ENCODE measurements at regions not wholly inside any gene's neighbourhood (a gene's known extent, or its start where the extent isn't known, plus 50 kb on each side); places are given as distances from the start of the nearest gene placed in this dataset.

GRCh38 chr20:50310673-50311051 lies 120.0 kb downstream of the CEBPB start:
- Histone ChIP-seq H3K4ac (ENCODE audit: low read length) (no peak overlapping the region), H3K27ac (replicated peaks; ENCODE audit: low read length) (no peak overlapping the region), H3K4me1 (ENCODE audit: control insufficient read depth in 2 of 2, insufficient read depth in 1 of 2, low read depth in 1 of 2, low read length in 2 of 2) (peaks cover 7 to 17% of the 10 kb centered on the region in 2 donors), H3K23ac (ENCODE audit: low read depth, low read length, poor library complexity) (no peak overlapping the region), H3K36me3 (replicated peaks in 1 of 2; ENCODE audit: control insufficient read depth in 2 of 2, insufficient read depth in 2 of 2, low read length in 2 of 2) (no peaks in the 10 kb centered on the region), H2AK5ac (ENCODE audit: low read depth, low read length) (no peak overlapping the region), H2BK12ac (ENCODE audit: low read length) (no peak overlapping the region), H4K91ac (ENCODE audit: low read depth, low read length, poor library complexity) (no peak overlapping the region), H3K79me1 (ENCODE audit: low read depth, low read length) (no peaks in the 10 kb centered on the region), H2AFZ (ENCODE audit: low read length) (no peak overlapping the region), H3K4me3 (ENCODE audit: low read length in 2 of 2) (no peak overlapping the region), H2BK120ac (ENCODE audit: low read depth, low read length) (no peak overlapping the region), H4K8ac (ENCODE audit: low read depth, low read length) (no peak overlapping the region), H2BK5ac (ENCODE audit: low read length) (no peak overlapping the region), H2BK15ac (ENCODE audit: low read length) (no peak overlapping the region), H3K9me3 (replicated peaks in 1 of 2; ENCODE audit: control insufficient read depth in 2 of 2, insufficient read depth in 1 of 2, low read depth in 1 of 2, low read length in 2 of 2) (no peaks in the 10 kb centered on the region), H3K14ac (ENCODE audit: low read length) (no peak overlapping the region), H3K27me3 (ENCODE audit: control insufficient read depth in 3 of 3, insufficient read depth in 3 of 3, low read depth in 1 of 3, low read length in 3 of 3) (peaks cover 0 to 13% (median 0%) of the 10 kb centered on the region in 3 experiments), H3K4me2 (ENCODE audit: insufficient read depth, low read length, poor library complexity, severe bottlenecking) (no peak overlapping the region), H3K18ac (ENCODE audit: low read length) (no peak overlapping the region), H3K9ac (ENCODE audit: low read depth, low read length, poor library complexity) (no peak overlapping the region)
- WGBS, 2 donors (ENCODE audit: extremely low coverage in 2 of 2, insufficient read length in 2 of 2, insufficient replicate concordance in 1 of 2) = no CpG with 5 or more reads among the region's 10 CpGs
- DNase-seq (ENCODE audit: low spot score) = no peak

DNA sequence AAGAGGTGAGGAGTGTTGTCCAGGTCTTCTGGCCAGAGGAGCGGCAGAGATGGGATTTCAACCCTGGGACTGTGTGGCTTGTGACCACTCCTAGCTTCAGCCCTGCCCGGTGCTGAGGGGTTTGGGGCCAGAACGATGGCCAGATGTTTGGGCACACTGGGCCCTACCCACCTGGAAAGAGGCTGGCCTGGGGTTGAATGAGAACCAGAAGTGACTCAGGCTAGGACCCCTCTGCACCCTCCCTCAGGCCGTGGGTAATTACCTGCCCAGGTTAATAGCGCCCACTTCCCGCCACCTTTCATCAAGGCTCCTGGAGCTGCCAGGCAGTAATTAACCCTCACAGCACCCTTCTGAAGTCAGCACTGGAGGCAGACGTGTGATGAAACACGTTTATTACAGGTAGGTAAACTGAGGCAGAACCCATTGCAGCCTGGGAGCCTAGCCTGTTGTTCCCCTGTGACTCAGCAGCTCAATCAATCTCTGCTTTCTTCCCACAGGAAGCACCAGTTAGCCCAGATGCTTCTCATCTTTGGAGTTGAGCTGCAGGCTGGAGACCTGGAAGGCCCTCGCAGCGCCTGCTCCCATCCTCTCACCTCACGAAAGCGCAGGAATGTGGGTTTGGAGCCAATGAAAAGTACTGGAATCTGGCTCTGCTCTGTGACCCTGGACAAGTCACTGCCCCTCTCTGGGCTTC lies 120.8 kb downstream of the CEBPB start:
- Histone ChIP-seq H3K27me3 (ENCODE audit: control insufficient read depth in 3 of 3, insufficient read depth in 3 of 3, low read depth in 1 of 3, low read length in 3 of 3) (peaks cover 0 to 14% (median 0%) of the 10 kb centered on the region in 3 experiments), H2BK15ac (ENCODE audit: low read length) (no peak overlapping the region), H3K4me1 (ENCODE audit: control insufficient read depth in 2 of 2, insufficient read depth in 1 of 2, low read depth in 1 of 2, low read length in 2 of 2) (peaks cover 7 to 12% of the 10 kb centered on the region in 2 donors), H2BK12ac (ENCODE audit: low read length) (no peak overlapping the region), H2BK120ac (ENCODE audit: low read depth, low read length) (no peak overlapping the region), H2AK5ac (ENCODE audit: low read depth, low read length) (no peak overlapping the region), H3K4me2 (ENCODE audit: insufficient read depth, low read length, poor library complexity, severe bottlenecking) (no peak overlapping the region), H4K91ac (ENCODE audit: low read depth, low read length, poor library complexity) (no peak overlapping the region), H3K27ac (replicated peaks; ENCODE audit: low read length) (no peak overlapping the region), H3K9me3 (replicated peaks in 1 of 2; ENCODE audit: control insufficient read depth in 2 of 2, insufficient read depth in 1 of 2, low read depth in 1 of 2, low read length in 2 of 2) (no peaks in the 10 kb centered on the region), H4K8ac (ENCODE audit: low read depth, low read length) (no peak overlapping the region), H3K79me1 (ENCODE audit: low read depth, low read length) (no peaks in the 10 kb centered on the region), H3K36me3 (replicated peaks in 1 of 2; ENCODE audit: control insufficient read depth in 2 of 2, insufficient read depth in 2 of 2, low read length in 2 of 2) (no peaks in the 10 kb centered on the region), H3K18ac (ENCODE audit: low read length) (no peak overlapping the region), H3K23ac (ENCODE audit: low read depth, low read length, poor library complexity) (no peak overlapping the region), H2AFZ (ENCODE audit: low read length) (no peak overlapping the region), H3K14ac (ENCODE audit: low read length) (no peak overlapping the region), H2BK5ac (ENCODE audit: low read length) (no peak overlapping the region), H3K4me3 (ENCODE audit: low read length in 2 of 2) (no peak overlapping the region), H3K4ac (ENCODE audit: low read length) (no peak overlapping the region), H3K9ac (ENCODE audit: low read depth, low read length, poor library complexity) (no peak overlapping the region)
- no CpG with 5 or more reads among the region's 12 CpGs for WGBS, 2 donors (ENCODE audit: extremely low coverage in 2 of 2, insufficient read length in 2 of 2, insufficient replicate concordance in 1 of 2)
- no peak for DNase-seq (ENCODE audit: low spot score)

DNA sequence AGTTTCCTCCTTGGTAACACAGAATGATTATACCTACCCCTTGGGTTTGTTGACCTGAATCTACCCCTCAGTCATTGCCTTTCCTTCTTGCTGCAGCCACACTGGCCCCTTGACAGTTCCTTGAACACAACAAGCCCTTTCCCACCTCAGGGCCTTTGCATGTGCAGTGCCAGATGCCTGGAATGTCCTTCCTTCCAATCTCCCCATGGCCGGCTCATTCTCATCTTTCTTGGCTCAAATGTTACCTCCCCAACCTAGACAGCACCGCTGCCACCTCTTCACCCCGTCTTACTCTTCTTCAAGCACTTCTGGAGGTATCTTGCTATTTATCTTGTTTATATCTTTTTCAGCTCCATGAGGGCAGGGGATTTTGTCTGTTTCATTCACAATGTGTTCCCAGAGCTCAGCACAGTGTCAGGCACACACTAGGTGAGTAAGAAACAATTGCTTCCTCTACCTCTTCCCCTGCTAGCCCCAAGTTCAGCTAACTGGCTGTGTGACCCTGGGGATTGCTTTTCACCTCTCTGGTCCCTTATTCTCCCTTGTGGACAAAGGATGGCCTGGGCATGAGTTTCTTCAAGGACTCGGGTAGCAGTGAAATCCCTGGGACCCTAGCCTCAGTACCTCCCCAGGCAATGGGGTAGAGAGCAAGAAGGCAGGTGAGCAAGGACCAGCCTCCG lies 121.5 kb downstream of the CEBPB start:
- no peak overlapping the region for H2AFZ ChIP-seq (ENCODE audit: low read length)
- no peak overlapping the region for H3K27ac ChIP-seq (replicated peaks; ENCODE audit: low read length)
- no peak overlapping the region for H4K91ac ChIP-seq (ENCODE audit: low read depth, low read length, poor library complexity)
- H3K27me3 ChIP-seq (ENCODE audit: control insufficient read depth in 3 of 3, insufficient read depth in 3 of 3, low read depth in 1 of 3, low read length in 3 of 3) = peaks cover 0 to 16% (median 0%) of the 10 kb centered on the region in 3 experiments
- H2BK12ac ChIP-seq (ENCODE audit: low read length) = no peak overlapping the region
- no peak overlapping the region for H3K4me3 ChIP-seq (ENCODE audit: low read length in 2 of 2)
- H3K4ac ChIP-seq (ENCODE audit: low read length) = no peak overlapping the region
- no peak overlapping the region for H3K18ac ChIP-seq (ENCODE audit: low read length)
- no peak overlapping the region for H2BK120ac ChIP-seq (ENCODE audit: low read depth, low read length)
- H3K4me2 ChIP-seq (ENCODE audit: insufficient read depth, low read length, poor library complexity, severe bottlenecking) = no peak overlapping the region
- no peak overlapping the region for H4K8ac ChIP-seq (ENCODE audit: low read depth, low read length)
- no peak overlapping the region for H2BK5ac ChIP-seq (ENCODE audit: low read length)
- no peaks in the 10 kb centered on the region for H3K36me3 ChIP-seq (replicated peaks in 1 of 2; ENCODE audit: control insufficient read depth in 2 of 2, insufficient read depth in 2 of 2, low read length in 2 of 2)
- H3K4me1 ChIP-seq (ENCODE audit: control insufficient read depth in 2 of 2, insufficient read depth in 1 of 2, low read depth in 1 of 2, low read length in 2 of 2) = peaks cover 7 to 11% of the 10 kb centered on the region in 2 donors
- DNase-seq (ENCODE audit: low spot score) = no peak
- peak overlapping the region; percentile 30 for H2AK5ac ChIP-seq (ENCODE audit: low read depth, low read length)
- no peak overlapping the region for H3K14ac ChIP-seq (ENCODE audit: low read length)
- no peak overlapping the region for H3K23ac ChIP-seq (ENCODE audit: low read depth, low read length, poor library complexity)
- no peaks in the 10 kb centered on the region for H3K79me1 ChIP-seq (ENCODE audit: low read depth, low read length)
- H3K9ac ChIP-seq (ENCODE audit: low read depth, low read length, poor library complexity) = no peak overlapping the region
- H3K9me3 ChIP-seq (replicated peaks in 1 of 2; ENCODE audit: control insufficient read depth in 2 of 2, insufficient read depth in 1 of 2, low read depth in 1 of 2, low read length in 2 of 2) = no peaks in the 10 kb centered on the region
- no CpG with 5 or more reads among the region's 5 CpGs for WGBS, 2 donors (ENCODE audit: extremely low coverage in 2 of 2, insufficient read length in 2 of 2, insufficient replicate concordance in 1 of 2)
- H2BK15ac ChIP-seq (ENCODE audit: low read length) = no peak overlapping the region

- Histone ChIP-seq H3K14ac (ENCODE audit: low read length) (no peak overlapping the region), H3K18ac (ENCODE audit: low read length) (peak overlapping the region; percentile 7), H3K9ac (ENCODE audit: low read depth, low read length, poor library complexity) (no peak overlapping the region), H3K4me3 (ENCODE audit: low read length in 2 of 2) (no peak overlapping the region), H2BK5ac (ENCODE audit: low read length) (no peak overlapping the region), H3K27me3 (ENCODE audit: control insufficient read depth in 3 of 3, insufficient read depth in 3 of 3, low read depth in 1 of 3, low read length in 3 of 3) (peaks cover 0 to 23% (median 0%) of the 10 kb centered on the region in 3 experiments), H2BK120ac (ENCODE audit: low read depth, low read length) (peak overlapping the region; percentile 25), H2BK15ac (ENCODE audit: low read length) (no peak overlapping the region), H3K4me1 (ENCODE audit: control insufficient read depth in 2 of 2, insufficient read depth in 1 of 2, low read depth in 1 of 2, low read length in 2 of 2) (peaks cover 7 to 11% of the 10 kb centered on the region in 2 donors), H3K79me1 (ENCODE audit: low read depth, low read length) (no peaks in the 10 kb centered on the region), H3K9me3 (replicated peaks in 1 of 2; ENCODE audit: control insufficient read depth in 2 of 2, insufficient read depth in 1 of 2, low read depth in 1 of 2, low read length in 2 of 2) (no peaks in the 10 kb centered on the region), H4K8ac (ENCODE audit: low read depth, low read length) (no peak overlapping the region), H3K4ac (ENCODE audit: low read length) (no peak overlapping the region), H3K36me3 (replicated peaks in 1 of 2; ENCODE audit: control insufficient read depth in 2 of 2, insufficient read depth in 2 of 2, low read length in 2 of 2) (no peaks in the 10 kb centered on the region), H2AFZ (ENCODE audit: low read length) (no peak overlapping the region), H3K23ac (ENCODE audit: low read depth, low read length, poor library complexity) (no peak overlapping the region), H3K4me2 (ENCODE audit: insufficient read depth, low read length, poor library complexity, severe bottlenecking) (no peak overlapping the region), H3K27ac (replicated peaks; ENCODE audit: low read length) (no peak overlapping the region), H4K91ac (ENCODE audit: low read depth, low read length, poor library complexity) (no peak overlapping the region), H2BK12ac (ENCODE audit: low read length) (no peak overlapping the region), H2AK5ac (ENCODE audit: low read depth, low read length) (peak overlapping the region; percentile 30)
- DNase-seq (ENCODE audit: low spot score) = no peak
- WGBS, 2 donors (ENCODE audit: extremely low coverage in 2 of 2, insufficient read length in 2 of 2, insufficient replicate concordance in 1 of 2) = no CpG with 5 or more reads among the region's 16 CpGs
Measured at GRCh38 chr20:50312682-50313521, 122.3 kb downstream of the CEBPB start.

All from neuronal stem cell (in vitro differentiated cells).